ENCODE measurements at regions not wholly inside any gene's neighbourhood (a gene's known extent, or its start where the extent isn't known, plus 50 kb on each side); places are given as distances from the start of the nearest gene placed in this dataset.

- intact Hi-C loops (cut with micrococcal nuclease): no loop called here
Measured at GRCh38 chr6:133171989-133172604, 69.1 kb upstream of the EYA4 start.

- intact Hi-C loops (cut with micrococcal nuclease): no loop called here
Measured at GRCh38 chr6:133173276-133173675, 67.9 kb upstream of the EYA4 start.

- intact Hi-C loops (cut with micrococcal nuclease): no loop called here
Measured at GRCh38 chr6:133179481-133179880, 61.7 kb upstream of the EYA4 start.

GRCh38 chr6:133183691-133184090, 57.5 kb upstream of the EYA4 start:
- intact Hi-C loops (cut with micrococcal nuclease): loop anchor here (5.0 to 10.0 kb wide), 2 partner anchors 331 to 369 kb away; no protein-coding TSS in a partner anchor

GRCh38 chr6:133184798-133185372, 56.3 kb upstream of the EYA4 start:
- intact Hi-C loops (cut with micrococcal nuclease): loop anchor here (5.0 to 10.0 kb wide), 2 partner anchors 330 to 367 kb away; no protein-coding TSS in a partner anchor

- intact Hi-C loops (cut with micrococcal nuclease): loop anchor here (10.0 kb wide), 1 partner anchor 329 kb away; no protein-coding TSS in a partner anchor
Measured at GRCh38 chr6:133185731-133186130, 55.4 kb upstream of the EYA4 start.

- intact Hi-C loops (cut with micrococcal nuclease): loop anchor here (10.0 kb wide), 1 partner anchor 328 kb away; no protein-coding TSS in a partner anchor
Measured at GRCh38 chr6:133187114-133187513, 54.0 kb upstream of the EYA4 start.

GRCh38 chr6:133187657-133188453, 53.3 kb upstream of the EYA4 start:
- intact Hi-C loops (cut with micrococcal nuclease): loop anchor here (10.0 kb wide), 1 partner anchor 327 kb away; no protein-coding TSS in a partner anchor

GRCh38 chr6:133190912-133191311, 50.2 kb upstream of the EYA4 start:
- intact Hi-C loops (cut with micrococcal nuclease): no loop called here

GRCh38 chr6:133191323-133191722, 49.8 kb upstream of the EYA4 start:
- intact Hi-C loops (cut with micrococcal nuclease): no loop called here

Measured in T-helper 2 cell treated with Interferon-gamma antibody and Interleukin-4, amounts not matched to agents 100 ng/mL and 5 ng/mL, for 36 hours (primary cell).